OCI-LY1 (cell line): ENCODE measurements at regions not wholly inside any gene's neighbourhood (a gene's known extent, or its start where the extent isn't known, plus 50 kb on each side); places are given as distances from the start of the nearest gene placed in this dataset.
"Not testable (repeated sequence)": the region's sequence is repeated elsewhere in the genome, so short reads cannot be mapped to it uniquely, and the experiment has no call there.

ENCODE experiments used
- H2AFZ ChIP-seq: fragments of 200-600 bp; sonication (generic), shearing (Covaris generic); 2 replicates; pipeline ENCODE4 v1.6.0; 2014; ENCODE audit warnings: antibody characterized with exemption, mild to moderate bottlenecking, low read length
- H3F3A ChIP-seq: fragments of 200-600 bp; sonication (generic), shearing (Covaris generic); 2 replicates; pipeline ENCODE4 v1.6.0; 2014; ENCODE audit warnings: mild to moderate bottlenecking, antibody characterized with exemption, low read length, moderate library complexity; ENCODE audit not compliant: insufficient read depth
- H3K27ac ChIP-seq: fragments of 200-600 bp; sonication (generic); 2 replicates; pipeline ENCODE4 v1.5.1; 2014; ENCODE audit warnings: low read length, mixed run types, mild to moderate bottlenecking, low read depth; ENCODE audit not compliant: poor library complexity, severe bottlenecking
- H3K27me3 ChIP-seq: fragments of 200-600 bp; sonication (generic); 2 replicates; pipeline ENCODE4 v1.6.0; 2014; ENCODE audit warnings: antibody characterized with exemption, mild to moderate bottlenecking, low read length, moderate library complexity; ENCODE audit not compliant: insufficient read depth
- H3K36me3 ChIP-seq: fragments of 200-600 bp; sonication (generic); 2 replicates; pipeline ENCODE4 v1.6.1; 2014; ENCODE audit warnings: mild to moderate bottlenecking, antibody characterized with exemption, low read length, moderate library complexity, mixed read lengths; ENCODE audit not compliant: insufficient read depth
- H3K4me1 ChIP-seq: fragments of 200-600 bp; sonication (generic); 2 replicates; pipeline ENCODE4 v1.5.1; 2014; ENCODE audit warnings: mild to moderate bottlenecking, low read length, moderate library complexity; ENCODE audit not compliant: insufficient read depth, severe bottlenecking
- H3K4me2 ChIP-seq: fragments of 200-600 bp; sonication (generic), shearing (Covaris generic); 2 replicates; pipeline ENCODE4 v1.6.1; 2014; ENCODE audit warnings: low read length
- H3K4me3 ChIP-seq: fragments of 200-600 bp; sonication (generic); 2 replicates; pipeline ENCODE4 v1.5.1; 2014; ENCODE audit warnings: low read length, low read depth, mild to moderate bottlenecking, mixed read lengths; ENCODE audit not compliant: poor library complexity, severe bottlenecking
- H3K79me2 ChIP-seq: fragments of 200-600 bp; shearing (Covaris generic); 2 replicates; pipeline ENCODE4 v1.6.1; 2016; ENCODE audit warnings: mixed run types, low read length, mixed read lengths; ENCODE audit not compliant: insufficient read depth
- H3K9ac ChIP-seq: fragments of 200-600 bp; sonication (generic), shearing (Covaris generic); 2 replicates; pipeline ENCODE4 v1.6.1; 2014; ENCODE audit warnings: mild to moderate bottlenecking, low read length, mixed read lengths
- H3K9me2 ChIP-seq: fragments of 200-600 bp; sonication (generic), shearing (Covaris generic); 2 replicates; pipeline ENCODE4 v1.6.1; 2014; ENCODE audit warnings: low read depth, mild to moderate bottlenecking, low read length, mixed read lengths
- H3K9me3 ChIP-seq: fragments of 200-600 bp; shearing (Covaris generic); 2 replicates; pipeline ENCODE4 v1.6.1; 2014; ENCODE audit warnings: low read length, mixed read lengths
- H4K20me1 ChIP-seq: fragments of 200-600 bp; sonication (generic), shearing (Covaris generic); 2 replicates; pipeline ENCODE4 v1.6.0; 2016; ENCODE audit warnings: mild to moderate bottlenecking, low read length; ENCODE audit not compliant: insufficient read depth
- CTCF ChIP-seq: fragments of 200-600 bp; sonication (generic), shearing (Covaris generic); IDR thresholded peaks from 2 replicates; pipeline ENCODE4 v1.5.1; 2017; ENCODE audit warnings: mild to moderate bottlenecking, antibody characterized with exemption, low read length, moderate library complexity, mixed read lengths
- EZH2 ChIP-seq: fragments of 200-600 bp; sonication (generic), shearing (Covaris generic); IDR thresholded peaks from 2 replicates; pipeline ENCODE4 v1.8.0; 2017; ENCODE audit warnings: borderline replicate concordance, mixed run types, mild to moderate bottlenecking, antibody characterized with exemption, low read length, moderate library complexity, mixed read lengths

GRCh38 chr11:109677876-109678275 lies 255.9 kb downstream of the C11orf87 start:
- no peak for TF ChIP-seq EZH2
- no peak for TF ChIP-seq CTCF
- Histone ChIP-seq H3K4me2 (no peak overlapping the region), H3K9ac (no peak overlapping the region), H3K79me2 (no peaks in the 10 kb centered on the region), H3F3A (no peaks in the 10 kb centered on the region), H3K27ac (no peak overlapping the region), H2AFZ (no peak overlapping the region), H4K20me1 (no peaks in the 10 kb centered on the region), H3K4me1 (no peaks in the 10 kb centered on the region), H3K4me3 (no peak overlapping the region), H3K36me3 (no peaks in the 10 kb centered on the region), H3K9me2 (no peaks in the 10 kb centered on the region), H3K27me3 (no peaks in the 10 kb centered on the region), H3K9me3 (no peaks in the 10 kb centered on the region)

- Histone ChIP-seq H3K9ac (no peak overlapping the region), H3K36me3 (no peaks in the 10 kb centered on the region), H3F3A (no peaks in the 10 kb centered on the region), H2AFZ (no peak overlapping the region), H3K27ac (no peak overlapping the region), H3K9me3 (no peaks in the 10 kb centered on the region), H3K4me2 (no peak overlapping the region), H3K4me3 (no peak overlapping the region), H4K20me1 (no peaks in the 10 kb centered on the region), H3K79me2 (no peaks in the 10 kb centered on the region), H3K4me1 (no peaks in the 10 kb centered on the region), H3K27me3 (no peaks in the 10 kb centered on the region), H3K9me2 (no peaks in the 10 kb centered on the region)
- TF ChIP-seq EZH2 (no peak), CTCF (no peak)
Observed at GRCh38 chr11:109680127-109680526, 258.1 kb downstream of the C11orf87 start.

GRCh38 chr11:109682788-109683187 lies 260.8 kb downstream of the C11orf87 start:
- not testable (repeated sequence) for H3K4me3 ChIP-seq, H3K9me3 ChIP-seq, H3K9ac ChIP-seq, H3K9me2 ChIP-seq, H4K20me1 ChIP-seq, H3K4me1 ChIP-seq, H3K27me3 ChIP-seq, H3K27ac ChIP-seq, H3K79me2 ChIP-seq, H3K36me3 ChIP-seq, H2AFZ ChIP-seq, H3K4me2 ChIP-seq, H3F3A ChIP-seq

DNA sequence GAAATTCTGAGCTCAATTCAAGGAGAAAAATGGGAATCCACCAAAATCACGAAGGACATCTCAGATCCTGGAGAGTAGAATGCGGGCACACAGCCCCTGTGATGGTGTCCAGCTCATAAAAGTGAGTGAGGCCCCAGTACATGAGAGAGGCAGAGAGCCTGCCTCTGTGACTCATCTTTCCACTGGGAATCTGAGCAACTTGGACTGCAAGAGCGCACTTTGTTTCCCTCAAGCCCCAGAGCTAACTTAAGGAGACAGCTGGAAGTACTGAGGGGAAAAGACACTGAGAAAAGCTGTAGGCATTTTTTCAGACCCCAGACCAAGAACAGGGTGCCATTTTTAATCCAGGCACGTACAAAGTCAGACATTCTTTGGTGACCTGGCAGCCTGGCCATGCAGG lies 273.7 kb downstream of the C11orf87 start:
- Histone ChIP-seq H3K4me3 (no peak overlapping the region), H3K27ac (no peak overlapping the region), H3K9me2 (no peaks in the 10 kb centered on the region), H3K9me3 (no peaks in the 10 kb centered on the region), H3K27me3 (no peaks in the 10 kb centered on the region), H3F3A (no peaks in the 10 kb centered on the region), H4K20me1 (no peaks in the 10 kb centered on the region), H3K36me3 (no peaks in the 10 kb centered on the region), H3K79me2 (no peaks in the 10 kb centered on the region), H3K4me1 (no peaks in the 10 kb centered on the region), H3K4me2 (no peak overlapping the region), H2AFZ (no peak overlapping the region), H3K9ac (no peak overlapping the region)
- TF ChIP-seq EZH2, result no peak
